ENCODE measurements at regions not wholly inside any gene's neighbourhood (a gene's known extent, or its start where the extent isn't known, plus 50 kb on each side); places are given as distances from the start of the nearest gene placed in this dataset.

GRCh38 chr12:127559349-127560040, 707.5 kb upstream of the TMEM132C start:
- CTCF ChIA-PET: interaction anchor here (0.7 to 1.1 kb wide), 7 partner anchors 11 to 118 kb away, joined by 3 to 7 read pairs (median 6); no protein-coding TSS in a partner anchor
- peak; percentile 57 for DNase-seq (ENCODE audit: low spot score)
- no peak for TF ChIP-seq KAT7 (CRISPR knock-in tag; IDR thresholded peaks at IDR 0.05; ENCODE audit: borderline replicate concordance)
- TF ChIP-seq, protein P1, sequence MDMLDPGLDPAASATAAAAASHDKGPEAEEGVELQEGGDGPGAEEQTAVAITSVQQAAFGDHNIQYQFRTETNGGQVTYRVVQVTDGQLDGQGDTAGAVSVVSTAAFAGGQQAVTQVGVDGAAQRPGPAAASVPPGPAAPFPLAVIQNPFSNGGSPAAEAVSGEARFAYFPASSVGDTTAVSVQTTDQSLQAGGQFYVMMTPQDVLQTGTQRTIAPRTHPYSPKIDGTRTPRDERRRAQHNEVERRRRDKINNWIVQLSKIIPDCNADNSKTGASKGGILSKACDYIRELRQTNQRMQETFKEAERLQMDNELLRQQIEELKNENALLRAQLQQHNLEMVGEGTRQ (CRISPR knock-in tag; IDR thresholded peaks at IDR 0.05): peak; percentile 68
- TF ChIP-seq, protein P2, sequence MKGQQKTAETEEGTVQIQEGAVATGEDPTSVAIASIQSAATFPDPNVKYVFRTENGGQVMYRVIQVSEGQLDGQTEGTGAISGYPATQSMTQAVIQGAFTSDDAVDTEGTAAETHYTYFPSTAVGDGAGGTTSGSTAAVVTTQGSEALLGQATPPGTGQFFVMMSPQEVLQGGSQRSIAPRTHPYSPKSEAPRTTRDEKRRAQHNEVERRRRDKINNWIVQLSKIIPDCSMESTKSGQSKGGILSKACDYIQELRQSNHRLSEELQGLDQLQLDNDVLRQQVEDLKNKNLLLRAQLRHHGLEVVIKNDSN (CRISPR knock-in tag; IDR thresholded peaks at IDR 0.05): peak; percentile 73
- H3K4me3 Mint-ChIP-seq: no peak overlapping the region
- peaks cover 12% of the 10 kb centered on the region for H3K4me1 Mint-ChIP-seq
- peaks cover 6% of the 10 kb centered on the region for H3K36me3 Mint-ChIP-seq
- ATAC-seq: peak; percentile 95
- no peaks in the 10 kb centered on the region; the same call in 1 of the 2 replicates for H3K27me3 Mint-ChIP-seq (ENCODE audit: low read depth)
- POLR2A ChIA-PET: no interaction called here
- peaks cover 15% of the 10 kb centered on the region for H3K9me3 Mint-ChIP-seq
- H3K27ac Mint-ChIP-seq: no peak overlapping the region

GRCh38 chr12:127560041-127560478, 706.9 kb upstream of the TMEM132C start:
- DNase-seq (ENCODE audit: low spot score): no peak
- Mint-ChIP-seq H3K27ac (no peak overlapping the region), H3K36me3 (peaks cover 6% of the 10 kb centered on the region), H3K4me1 (peaks cover 12% of the 10 kb centered on the region), H3K27me3 (ENCODE audit: low read depth) (peaks cover 4% of the 10 kb centered on the region; the same call in 1 of the 2 replicates), H3K9me3 (peaks cover 19% of the 10 kb centered on the region), H3K4me3 (no peak overlapping the region)
- CTCF ChIA-PET: interaction anchor here (0.7 to 1.1 kb wide), 8 partner anchors 11 to 118 kb away, joined by 3 to 7 read pairs (median 6); no protein-coding TSS in a partner anchor
- no peak for ATAC-seq
- TF ChIP-seq ATF6 (CRISPR knock-in tag; IDR thresholded peaks at IDR 0.05) (no peak), FOXP4 (CRISPR knock-in tag; IDR thresholded peaks at IDR 0.05) (no peak), HMGA2 (CRISPR knock-in tag; IDR thresholded peaks at IDR 0.05) (no peak), ETV6 (CRISPR knock-in tag; IDR thresholded peaks at IDR 0.05) (no peak), GABPB1 (CRISPR knock-in tag; IDR thresholded peaks at IDR 0.05) (no peak), ESRRA (CRISPR knock-in tag; IDR thresholded peaks at IDR 0.05; ENCODE audit: borderline replicate concordance) (no peak), IRF2 (CRISPR knock-in tag; IDR thresholded peaks at IDR 0.05; ENCODE audit: borderline replicate concordance, low read depth) (no peak), KAT7 (CRISPR knock-in tag; IDR thresholded peaks at IDR 0.05; ENCODE audit: borderline replicate concordance) (no peak), NR2C2 (CRISPR knock-in tag; IDR thresholded peaks at IDR 0.05) (no peak), NR3C1 (CRISPR knock-in tag; conservative IDR thresholded peaks at IDR 0.05; ENCODE audit: low read depth) (no peak), JUN (CRISPR knock-in tag; IDR thresholded peaks at IDR 0.05) (no peak), ZNF317 (CRISPR knock-in tag; IDR thresholded peaks at IDR 0.05; ENCODE audit: borderline replicate concordance, low read depth) (no peak)
- TF ChIP-seq, protein P3, sequence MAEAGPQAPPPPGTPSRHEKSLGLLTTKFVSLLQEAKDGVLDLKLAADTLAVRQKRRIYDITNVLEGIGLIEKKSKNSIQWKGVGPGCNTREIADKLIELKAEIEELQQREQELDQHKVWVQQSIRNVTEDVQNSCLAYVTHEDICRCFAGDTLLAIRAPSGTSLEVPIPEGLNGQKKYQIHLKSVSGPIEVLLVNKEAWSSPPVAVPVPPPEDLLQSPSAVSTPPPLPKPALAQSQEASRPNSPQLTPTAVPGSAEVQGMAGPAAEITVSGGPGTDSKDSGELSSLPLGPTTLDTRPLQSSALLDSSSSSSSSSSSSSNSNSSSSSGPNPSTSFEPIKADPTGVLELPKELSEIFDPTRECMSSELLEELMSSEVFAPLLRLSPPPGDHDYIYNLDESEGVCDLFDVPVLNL (CRISPR knock-in tag; IDR thresholded peaks at IDR 0.05; ENCODE audit: borderline replicate concordance, low read depth): no peak
- TF ChIP-seq, protein P4, sequence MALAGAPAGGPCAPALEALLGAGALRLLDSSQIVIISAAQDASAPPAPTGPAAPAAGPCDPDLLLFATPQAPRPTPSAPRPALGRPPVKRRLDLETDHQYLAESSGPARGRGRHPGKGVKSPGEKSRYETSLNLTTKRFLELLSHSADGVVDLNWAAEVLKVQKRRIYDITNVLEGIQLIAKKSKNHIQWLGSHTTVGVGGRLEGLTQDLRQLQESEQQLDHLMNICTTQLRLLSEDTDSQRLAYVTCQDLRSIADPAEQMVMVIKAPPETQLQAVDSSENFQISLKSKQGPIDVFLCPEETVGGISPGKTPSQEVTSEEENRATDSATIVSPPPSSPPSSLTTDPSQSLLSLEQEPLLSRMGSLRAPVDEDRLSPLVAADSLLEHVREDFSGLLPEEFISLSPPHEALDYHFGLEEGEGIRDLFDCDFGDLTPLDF (CRISPR knock-in tag; IDR thresholded peaks at IDR 0.05): no peak
- POLR2A ChIA-PET: no interaction called here
